Psoas muscle (tissue), 7 donors: ENCODE measurements at regions not wholly inside any gene's neighbourhood (a gene's known extent, or its start where the extent isn't known, plus 50 kb on each side); places are given as distances from the start of the nearest gene placed in this dataset.

Experiments used
- ATAC-seq, 4 donors: fragments of 200-7000 bp; cut with Tn5 transposase; one replicate each; pipeline ENCODE4 v1.9.1; 2020; ENCODE audit warnings: moderate library complexity in 3 of 4, mild to moderate bottlenecking in 2 of 4
- DNase-seq, 2 donors: peaks; one replicate each; pipeline ENCODE4 v3.0.0-alpha.2; 2020
- H3K27ac ChIP-seq: fragments of 200-600 bp; one replicate; pipeline ENCODE4 v1.8.0; 2022
- H3K27me3 ChIP-seq, 3 donors: fragments of 200-600 bp in 1 of 3; one replicate each; pipeline versions ENCODE4 v1.6.1 to v1.8.0; 2013 to 2022; ENCODE audit warnings: low read length in 2 of 3, mild to moderate bottlenecking in 2 of 3, moderate library complexity in 1 of 3; ENCODE audit not compliant: insufficient read depth in 3 of 3
- H3K36me3 ChIP-seq, 2 donors: fragments of 200-600 bp in 1 of 2; one replicate each; pipeline versions ENCODE4 v1.6.1 to v1.8.0; 2013 to 2022; ENCODE audit warnings: low read depth in 1 of 2, mild to moderate bottlenecking in 1 of 2, moderate library complexity in 1 of 2; ENCODE audit not compliant: insufficient read depth in 1 of 2
- H3K4me1 ChIP-seq: fragments of 200-600 bp; one replicate; pipeline ENCODE4 v1.8.0; 2022
- H3K4me3 ChIP-seq: fragments of 200-600 bp; one replicate; pipeline ENCODE4 v1.8.0; 2022; ENCODE audit warnings: mild to moderate bottlenecking
- H3K9me3 ChIP-seq: fragments of 200-600 bp; one replicate; pipeline ENCODE4 v1.8.0; 2022
- CTCF ChIP-seq: fragments of 200-600 bp; IDR thresholded peaks from one replicate; pipeline ENCODE4 v1.8.0; 2022; ENCODE audit warnings: antibody characterized with exemption
- WGBS, 3 donors: extraction: QIAGEN DNeasy Blood & Tissue Kit; methylation state at CpG; one replicate each; pipeline versions ENCODE4 v1.1.6 to v1.1.7; 2013; 5-methylcytosine and 5-hydroxymethylcytosine counted together
- intact Hi-C, 2 donors: fragments of 100-400 bp; cut with DNase I; formaldehyde crosslinking; loops; one replicate each; pipeline versions ENCODE4 v1.11.0 to v1.14.2; 2022
- donor health status: healthy with polysubstance abuse.
- donor health status: DM: no; HTN: no; CAD: no; lungs with moderate emphysema.
- donor health status: Bipolar disorder and iron deficiency.
- donor health status: healthy.
- donor health status: DM: yes; HTN: yes; CAD: no.
- donor health status: DM: no; HTN: no; CAD: no.
- donor health status: DM: yes; HTN: yes; CAD: no.

DNA sequence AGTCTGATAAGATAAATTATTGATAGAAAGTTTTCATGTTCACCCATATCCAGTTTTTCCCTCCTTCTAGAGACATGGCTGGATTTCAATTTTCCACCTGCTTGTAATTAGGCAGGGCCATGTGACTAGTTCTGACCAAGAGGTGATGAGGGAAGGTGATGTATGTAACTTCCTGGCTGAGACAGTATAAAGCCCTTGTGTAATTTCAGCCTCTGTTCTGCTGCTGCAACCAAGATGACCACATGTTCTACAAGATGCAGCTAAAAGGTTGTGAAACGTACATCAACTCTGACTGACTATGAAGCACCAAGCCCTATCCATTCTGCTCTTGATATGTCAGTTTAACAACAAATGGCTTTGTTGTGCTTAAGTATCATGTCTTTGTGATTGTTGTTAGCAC, 376.5 kb upstream of the DAB2 start:
- ATAC-seq = no peak
- no peaks in the 10 kb centered on the region for H3K9me3 ChIP-seq
- H3K4me3 ChIP-seq = no peak overlapping the region
- TF ChIP-seq CTCF = no peak
- no peak for DNase-seq
- no peaks in the 10 kb centered on the region for H3K36me3 ChIP-seq
- WGBS, 3 donors = 85 to 90% (median 86%) methylated on average over 1 of the region's 1 CpG
- H3K27ac ChIP-seq = no peak overlapping the region
- H3K4me1 ChIP-seq = peaks cover 11% of the 10 kb centered on the region
- no peaks in the 10 kb centered on the region for H3K27me3 ChIP-seq
- intact Hi-C loops = no loop called here

- no peak for TF ChIP-seq CTCF
- peaks cover 11% of the 10 kb centered on the region for H3K4me1 ChIP-seq
- ATAC-seq (no peak), DNase-seq (no peak)
- H3K36me3 ChIP-seq = no peaks in the 10 kb centered on the region
- WGBS, 3 donors = 14 to 27% (median 15%) methylated on average over 3 of the region's 3 CpGs
- no peak overlapping the region for H3K27ac ChIP-seq
- no peak overlapping the region for H3K4me3 ChIP-seq
- H3K27me3 ChIP-seq = no peaks in the 10 kb centered on the region
- intact Hi-C loops = no loop called here
- H3K9me3 ChIP-seq = no peaks in the 10 kb centered on the region
These were observed 375.3 kb upstream of the DAB2 start for GRCh38 chr5:39800042-39800601.

DNA sequence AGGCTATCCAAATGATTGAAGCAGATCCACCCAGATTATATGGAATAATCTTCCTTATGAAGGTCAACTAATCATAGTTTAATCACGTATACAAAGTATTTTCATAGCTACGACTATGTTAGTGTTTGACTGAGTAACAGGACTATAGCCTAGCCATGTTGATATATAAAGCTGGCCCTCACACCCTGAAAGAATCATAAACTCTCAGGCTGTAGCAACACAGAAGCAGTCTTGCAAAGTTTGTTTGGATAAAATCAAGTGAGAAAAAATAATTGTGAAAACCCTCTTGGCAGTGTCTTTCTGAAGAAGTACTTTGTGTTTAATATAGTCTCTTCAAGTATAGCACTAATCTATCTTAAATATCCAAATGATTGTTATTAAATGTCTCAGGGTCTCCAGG, 374.5 kb upstream of the DAB2 start:
- 49 to 56% (median 52%) methylated on average over 2 of the region's 2 CpGs for WGBS, 3 donors
- ATAC-seq = no peak
- intact Hi-C loops = no loop called here
- Histone ChIP-seq H3K27me3 (no peaks in the 10 kb centered on the region), H3K36me3 (no peaks in the 10 kb centered on the region), H3K4me1 (peaks cover 11% of the 10 kb centered on the region), H3K4me3 (no peak overlapping the region), H3K9me3 (no peaks in the 10 kb centered on the region), H3K27ac (no peak overlapping the region)
- TF ChIP-seq CTCF = no peak
- no peak for DNase-seq

GRCh38 chr5:39794513-39795210, 369.9 kb upstream of the DAB2 start:
- no peak overlapping the region for H3K4me3 ChIP-seq
- WGBS, 3 donors = 16 to 24% (median 24%) methylated on average over 5 of the region's 5 CpGs
- no peak for ATAC-seq

More at GRCh38 chr5:39794513-39795210, 369.9 kb upstream of the DAB2 start:
- Histone ChIP-seq H3K27ac (no peak overlapping the region), H3K36me3 (no peaks in the 10 kb centered on the region), H3K4me1 (peaks cover 6% of the 10 kb centered on the region), H3K27me3 (no peaks in the 10 kb centered on the region), H3K9me3 (no peaks in the 10 kb centered on the region)
- intact Hi-C loops = no loop called here
- no peak for TF ChIP-seq CTCF
- DNase-seq = no peak
